NCI-H1105 (cell line): ENCODE measurements at regions not wholly inside any gene's neighbourhood (a gene's known extent, or its start where the extent isn't known, plus 50 kb on each side); places are given as distances from the start of the nearest gene placed in this dataset.
"Not testable (repeated sequence)": the region's sequence is repeated elsewhere in the genome, so short reads cannot be mapped to it uniquely, and the experiment has no call there.

Source experiments
- DNase-seq: peaks from one replicate; lab custom pipeline; 2025; lab: John Stamatoyannopoulos, UW

- DNase-seq, result no peak
Observed at GRCh38 chr19:28602675-28603298, 610.2 kb downstream of the UQCRFS1 start.

GRCh38 chr19:28601723-28602440 is 611.1 kb downstream of the UQCRFS1 start:
- DNase-seq, result no peak

- no peak for DNase-seq
Observed at GRCh38 chr19:28598861-28599260, 614.1 kb downstream of the UQCRFS1 start.

GRCh38 chr19:28596561-28597071 is 616.3 kb downstream of the UQCRFS1 start:
- DNase-seq, result no peak

GRCh38 chr19:28595722-28596480 is 617.0 kb downstream of the UQCRFS1 start:
- DNase-seq, result no peak

GRCh38 chr19:28594737-28595136 is 618.2 kb downstream of the UQCRFS1 start:
- no peak for DNase-seq

GRCh38 chr19:28589991-28590411 is 623.0 kb downstream of the UQCRFS1 start:
- not testable (repeated sequence) for DNase-seq

- no peak for DNase-seq
Observed at GRCh38 chr19:28586474-28586873, 626.5 kb downstream of the UQCRFS1 start.

GRCh38 chr19:28585796-28586195 is 627.2 kb downstream of the UQCRFS1 start:
- DNase-seq, result no peak

GRCh38 chr19:28583713-28584112 is 629.2 kb downstream of the UQCRFS1 start:
- DNase-seq, result no peak

- DNase-seq, result no peak
Observed at GRCh38 chr19:28583242-28583641, 629.7 kb downstream of the UQCRFS1 start.

- no peak for DNase-seq
Observed at GRCh38 chr19:28582796-28583195, 630.2 kb downstream of the UQCRFS1 start.

- no peak for DNase-seq
Observed at GRCh38 chr19:28582344-28582743, 630.6 kb downstream of the UQCRFS1 start.

- no peak for DNase-seq
Observed at GRCh38 chr19:28581468-28581770, 631.5 kb downstream of the UQCRFS1 start.

GRCh38 chr19:28578786-28579505 is 634.0 kb downstream of the UQCRFS1 start:
- no peak for DNase-seq

- no peak for DNase-seq
Observed at GRCh38 chr19:28578208-28578607, 634.7 kb downstream of the UQCRFS1 start.

- no peak for DNase-seq
Observed at GRCh38 chr19:28577666-28578065, 635.3 kb downstream of the UQCRFS1 start.

- DNase-seq, result no peak
Observed at GRCh38 chr19:28577233-28577632, 635.7 kb downstream of the UQCRFS1 start.

GRCh38 chr19:28575816-28576215 is 637.1 kb downstream of the UQCRFS1 start:
- no peak for DNase-seq

- DNase-seq, result not testable (repeated sequence)
Observed at GRCh38 chr19:28575312-28575711, 637.6 kb downstream of the UQCRFS1 start.

- DNase-seq, result no peak
Observed at GRCh38 chr19:28574212-28574611, 638.7 kb downstream of the UQCRFS1 start.
